SH-SY5Y (cell line): ENCODE measurements at regions not wholly inside any gene's neighbourhood (a gene's known extent, or its start where the extent isn't known, plus 50 kb on each side); places are given as distances from the start of the nearest gene placed in this dataset.

Experiments
- GATA2 ChIP-seq: IDR thresholded peaks from 2 replicates; pipeline ENCODE4 v1.6.1; 2011; ENCODE audit warnings: mild to moderate bottlenecking, low read depth, low read length
- GATA3 ChIP-seq: IDR thresholded peaks from 2 replicates; pipeline ENCODE4 v1.6.1; 2011; ENCODE audit warnings: low read depth, mild to moderate bottlenecking, low read length, moderate library complexity

- TF ChIP-seq GATA3 (no peak), GATA2 (no peak)
Observed at GRCh38 chr16:73523209-73523608, 475.3 kb upstream of the ZFHX3 start.
